ENCODE measurements at regions not wholly inside any gene's neighbourhood (a gene's known extent, or its start where the extent isn't known, plus 50 kb on each side); places are given as distances from the start of the nearest gene placed in this dataset.

DNA sequence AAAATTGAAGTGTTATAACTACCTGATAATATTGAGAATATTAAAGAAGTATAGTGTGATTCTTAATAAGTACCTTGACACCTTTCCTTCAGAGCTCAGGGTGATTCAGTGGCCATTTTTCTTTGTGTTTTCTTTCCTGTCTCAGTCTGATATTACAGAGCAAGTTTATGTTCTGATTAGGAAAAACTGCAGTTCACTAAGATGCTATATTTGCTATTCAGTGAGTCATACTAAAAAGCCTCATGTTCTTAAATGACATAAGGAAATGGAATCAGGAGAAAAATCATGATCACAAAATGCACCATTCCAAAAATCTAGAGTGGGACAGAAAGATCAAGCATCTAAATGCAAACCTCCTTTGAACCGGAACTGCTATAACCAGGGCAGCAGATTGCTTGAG is 390.6 kb upstream of the ATP2B1 start:
- no peak overlapping the region for H3K27ac ChIP-seq (ENCODE audit: low read depth, low read length)
- no peak overlapping the region for H2AFZ ChIP-seq (ENCODE audit: low read depth, low read length, severe bottlenecking)
- H3K36me3 ChIP-seq (ENCODE audit: low read length) = no peaks in the 10 kb centered on the region
- no peak overlapping the region for H3K4me3 ChIP-seq (ENCODE audit: insufficient read depth, low read length, poor library complexity, severe bottlenecking)
- H3K27me3 ChIP-seq (ENCODE audit: low read length) = no peaks in the 10 kb centered on the region
- no peaks in the 10 kb centered on the region for H3K9me2 ChIP-seq (replicated peaks; ENCODE audit: insufficient read depth, low read length)
- no peaks in the 10 kb centered on the region for H3K9me3 ChIP-seq (ENCODE audit: insufficient read depth, low read length)
- TF ChIP-seq, protein P1, sequence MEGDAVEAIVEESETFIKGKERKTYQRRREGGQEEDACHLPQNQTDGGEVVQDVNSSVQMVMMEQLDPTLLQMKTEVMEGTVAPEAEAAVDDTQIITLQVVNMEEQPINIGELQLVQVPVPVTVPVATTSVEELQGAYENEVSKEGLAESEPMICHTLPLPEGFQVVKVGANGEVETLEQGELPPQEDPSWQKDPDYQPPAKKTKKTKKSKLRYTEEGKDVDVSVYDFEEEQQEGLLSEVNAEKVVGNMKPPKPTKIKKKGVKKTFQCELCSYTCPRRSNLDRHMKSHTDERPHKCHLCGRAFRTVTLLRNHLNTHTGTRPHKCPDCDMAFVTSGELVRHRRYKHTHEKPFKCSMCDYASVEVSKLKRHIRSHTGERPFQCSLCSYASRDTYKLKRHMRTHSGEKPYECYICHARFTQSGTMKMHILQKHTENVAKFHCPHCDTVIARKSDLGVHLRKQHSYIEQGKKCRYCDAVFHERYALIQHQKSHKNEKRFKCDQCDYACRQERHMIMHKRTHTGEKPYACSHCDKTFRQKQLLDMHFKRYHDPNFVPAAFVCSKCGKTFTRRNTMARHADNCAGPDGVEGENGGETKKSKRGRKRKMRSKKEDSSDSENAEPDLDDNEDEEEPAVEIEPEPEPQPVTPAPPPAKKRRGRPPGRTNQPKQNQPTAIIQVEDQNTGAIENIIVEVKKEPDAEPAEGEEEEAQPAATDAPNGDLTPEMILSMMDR (IDR thresholded peaks at IDR 0.05; ENCODE audit: insufficient read depth, low read length, poor library complexity, severe bottlenecking) = no peak
- TF ChIP-seq EZH2phosphoT487 (conservative IDR thresholded peaks at IDR 0.05; ENCODE audit: low read length) = no peak
- no peak overlapping the region for H3K4me2 ChIP-seq (ENCODE audit: low read depth, low read length, poor library complexity, severe bottlenecking)
- H3K79me2 ChIP-seq (ENCODE audit: insufficient read depth, low read length) = no peaks in the 10 kb centered on the region
- no peaks in the 10 kb centered on the region for H4K20me1 ChIP-seq (ENCODE audit: low read depth, low read length)
- H3K9ac ChIP-seq (ENCODE audit: low read length) = no peak overlapping the region
- no peaks in the 10 kb centered on the region for H3F3A ChIP-seq (ENCODE audit: insufficient read depth)

DNA sequence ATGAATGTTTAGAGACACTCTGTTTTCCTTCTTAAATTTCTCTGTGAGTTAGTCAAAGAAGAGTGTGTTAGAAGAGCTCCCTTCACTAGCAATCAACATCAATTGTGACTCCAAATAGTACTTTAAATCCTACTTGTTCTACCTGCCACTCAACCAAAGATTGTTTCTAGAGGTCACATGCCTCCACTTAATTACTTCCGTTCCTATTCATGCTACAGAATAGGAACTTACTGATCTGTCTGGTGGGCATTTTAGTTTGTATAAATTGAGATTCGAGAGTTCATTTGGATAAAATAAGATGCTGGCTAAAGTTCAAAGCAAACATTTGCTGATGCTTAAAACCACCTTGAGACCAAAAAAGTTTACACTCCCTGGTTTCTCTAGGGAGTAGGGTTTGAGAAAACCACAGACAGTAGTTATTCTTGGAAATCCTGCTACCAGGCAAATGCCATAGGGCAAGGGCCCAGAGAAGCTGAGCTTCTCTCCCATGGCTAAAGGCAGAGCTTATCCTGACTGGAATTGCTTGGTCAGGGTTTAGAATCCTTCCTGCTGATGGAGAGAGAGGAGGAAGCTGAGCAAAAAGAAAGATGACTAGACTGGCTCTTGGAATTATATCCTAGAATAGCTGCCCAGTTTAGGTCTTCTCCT is 389.6 kb upstream of the ATP2B1 start:
- H3F3A ChIP-seq (ENCODE audit: insufficient read depth) = no peaks in the 10 kb centered on the region
- no peaks in the 10 kb centered on the region for H3K9me2 ChIP-seq (replicated peaks; ENCODE audit: insufficient read depth, low read length)
- H3K9ac ChIP-seq (ENCODE audit: low read length) = no peak overlapping the region
- no peak overlapping the region for H3K4me3 ChIP-seq (ENCODE audit: insufficient read depth, low read length, poor library complexity, severe bottlenecking)
- peak overlapping the region; percentile 15 for H3K4me2 ChIP-seq (ENCODE audit: low read depth, low read length, poor library complexity, severe bottlenecking)
- H4K20me1 ChIP-seq (ENCODE audit: low read depth, low read length) = no peaks in the 10 kb centered on the region
- no peak overlapping the region for H3K27ac ChIP-seq (ENCODE audit: low read depth, low read length)
- TF ChIP-seq, protein P1 (IDR thresholded peaks at IDR 0.05; ENCODE audit: insufficient read depth, low read length, poor library complexity, severe bottlenecking) = no peak
- TF ChIP-seq EZH2phosphoT487 (conservative IDR thresholded peaks at IDR 0.05; ENCODE audit: low read length) = no peak
- H3K9me3 ChIP-seq (ENCODE audit: insufficient read depth, low read length) = no peaks in the 10 kb centered on the region
- H3K36me3 ChIP-seq (ENCODE audit: low read length) = no peaks in the 10 kb centered on the region
- no peaks in the 10 kb centered on the region for H3K79me2 ChIP-seq (ENCODE audit: insufficient read depth, low read length)
- H3K27me3 ChIP-seq (ENCODE audit: low read length) = no peaks in the 10 kb centered on the region
- no peak overlapping the region for H2AFZ ChIP-seq (ENCODE audit: low read depth, low read length, severe bottlenecking)

DNA sequence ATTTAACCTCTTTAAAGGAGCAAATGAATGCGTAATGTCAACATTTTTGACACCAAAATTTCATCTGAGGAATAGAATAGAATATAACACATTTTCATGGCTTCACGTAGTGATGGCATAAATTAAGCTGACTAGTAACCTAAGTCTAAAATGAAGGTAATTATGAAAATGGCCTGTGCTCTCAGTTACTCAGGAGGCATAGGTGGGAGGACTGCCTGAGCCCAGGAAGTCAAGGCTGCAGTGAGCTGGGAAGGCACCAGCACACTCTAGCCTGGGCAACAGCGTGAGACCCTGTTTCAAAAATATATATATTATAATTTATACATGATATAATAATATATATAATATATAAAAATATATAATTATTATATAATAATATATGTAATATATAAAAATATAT is 383.2 kb upstream of the ATP2B1 start:
- Histone ChIP-seq H3K27me3 (ENCODE audit: low read length) (no peaks in the 10 kb centered on the region), H3K27ac (ENCODE audit: low read depth, low read length) (no peak overlapping the region; the same call in 1 of the 2 replicates), H3K4me3 (ENCODE audit: insufficient read depth, low read length, poor library complexity, severe bottlenecking) (no peak overlapping the region), H3K9me3 (ENCODE audit: insufficient read depth, low read length) (no peaks in the 10 kb centered on the region), H3K9me2 (replicated peaks; ENCODE audit: insufficient read depth, low read length) (no peaks in the 10 kb centered on the region), H4K20me1 (ENCODE audit: low read depth, low read length) (no peaks in the 10 kb centered on the region), H3F3A (ENCODE audit: insufficient read depth) (no peaks in the 10 kb centered on the region; the same call in 1 of the 2 replicates), H2AFZ (ENCODE audit: low read depth, low read length, severe bottlenecking) (no peak overlapping the region), H3K36me3 (ENCODE audit: low read length) (no peaks in the 10 kb centered on the region), H3K4me2 (ENCODE audit: low read depth, low read length, poor library complexity, severe bottlenecking) (no peak overlapping the region), H3K9ac (ENCODE audit: low read length) (no peak overlapping the region), H3K79me2 (ENCODE audit: insufficient read depth, low read length) (no peaks in the 10 kb centered on the region)
- TF ChIP-seq EZH2phosphoT487 (conservative IDR thresholded peaks at IDR 0.05; ENCODE audit: low read length) = no peak
- TF ChIP-seq, protein P1 (IDR thresholded peaks at IDR 0.05; ENCODE audit: insufficient read depth, low read length, poor library complexity, severe bottlenecking) = no peak
